ENCODE measurements at regions not wholly inside any gene's neighbourhood (a gene's known extent, or its start where the extent isn't known, plus 50 kb on each side); places are given as distances from the start of the nearest gene placed in this dataset.

- ChIA-PET POLR2A (ENCODE audit: partially characterized antibody) (no interaction called here), CTCF (ENCODE audit: partially characterized antibody) (interaction anchor here (1.0 to 1.2 kb wide), 2 partner anchors 157 to 359 kb away, joined by 3 read pairs; no protein-coding TSS in a partner anchor)
- Histone ChIP-seq H4K91ac (replicated peaks; ENCODE audit: insufficient read length, low read length) (no peak overlapping the region), H2BK15ac (ENCODE audit: low read length) (no peak overlapping the region), H2BK12ac (ENCODE audit: low read depth, low read length) (no peak overlapping the region), H3K9ac (replicated peaks in 1 of 4; ENCODE audit: extremely low read depth in 1 of 4, low read depth in 3 of 4, low read length in 3 of 4) (no peak overlapping the region), H3K27me3 (replicated peaks in 1 of 4; ENCODE audit: control insufficient read depth in 3 of 4, extremely low read depth in 1 of 4, insufficient read depth in 3 of 4, low read length in 3 of 4) (no peaks in the 10 kb centered on the region), H3K4me2 (ENCODE audit: insufficient read depth in 1 of 2, low read depth in 2 of 2, low read length in 2 of 2) (no peak overlapping the region), H4K5ac (ENCODE audit: insufficient read length, low read depth, low read length) (no peak overlapping the region), H2AFZ (ENCODE audit: low read length) (no peak overlapping the region), H3K9me3 (ENCODE audit: insufficient read depth in 2 of 2, low read depth in 1 of 2, low read length in 1 of 2) (peaks cover 6 to 17% of the 10 kb centered on the region in 2 experiments), H3K4me3 (ENCODE audit: extremely low read depth in 1 of 4, insufficient read depth in 2 of 4, low read depth in 3 of 4, low read length in 4 of 4) (no peak overlapping the region), H3K36me3 (ENCODE audit: control insufficient read depth in 2 of 4, insufficient read depth in 4 of 4, low read length in 3 of 4) (no peaks in the 10 kb centered on the region), H3K56ac (replicated peaks; ENCODE audit: insufficient read length, low read depth, low read length) (no peak overlapping the region), H3K23ac (ENCODE audit: insufficient read length) (no peak overlapping the region), H3K18ac (ENCODE audit: extremely low read depth, low read length) (no peak overlapping the region), H2BK120ac (replicated peaks; ENCODE audit: low read depth, low read length) (no peak overlapping the region), H3K23me2 (ENCODE audit: low read depth, low read length) (no peaks in the 10 kb centered on the region; the same call in 1 of the 2 replicates), H3K4me1 (replicated peaks in 1 of 4; ENCODE audit: control insufficient read depth in 3 of 4, insufficient read depth in 4 of 4, low read length in 3 of 4) (peaks cover 0 to 2% (median 0%) of the 10 kb centered on the region in 4 experiments; a peak in 1 of 7 replicates), H3K14ac (ENCODE audit: insufficient read length) (no peak overlapping the region), H2AK5ac (ENCODE audit: low read depth, low read length) (no peak overlapping the region), H2BK20ac (ENCODE audit: low read length) (no peak overlapping the region), H2BK5ac (ENCODE audit: low read depth, low read length) (no peak overlapping the region), H4K8ac (ENCODE audit: extremely low read depth, insufficient read depth, low read length) (no peak overlapping the region), H3K27ac (ENCODE audit: low read depth, low read length) (no peak overlapping the region), H3K79me2 (ENCODE audit: control insufficient read depth in 1 of 2, insufficient read depth in 2 of 2, low read length in 2 of 2) (no peaks in the 10 kb centered on the region), H3K79me1 (ENCODE audit: low read depth, low read length) (no peaks in the 10 kb centered on the region), H3K4ac (replicated peaks; ENCODE audit: insufficient read length, low read depth, low read length) (no peak overlapping the region), H4K20me1 (replicated peaks in 1 of 2; ENCODE audit: control insufficient read depth in 1 of 2, insufficient read depth in 2 of 2, low read length in 2 of 2) (no peaks in the 10 kb centered on the region)
- WGBS, 2 experiments (ENCODE audit: extremely low coverage in 1 of 2, insufficient coverage in 1 of 2, insufficient read length in 1 of 2, insufficient replicate concordance in 2 of 2, low coverage in 1 of 2, low lambda C conversion rate in 2 of 2, missing lambda C conversion rate in 1 of 2) = 92% methylated on average over 5 of the region's 5 CpGs; no CpG with 5 or more reads in 1 of the 2 experiments
- FAIRE-seq = no peak
- DNase-seq (ENCODE audit: low read depth in 1 of 2, low spot score in 2 of 2) = no peak
- no peak for TF ChIP-seq GTF2F1 (IDR thresholded peaks at IDR 0.05; ENCODE audit: borderline replicate concordance, low read depth, low read length)
- no peak for TF ChIP-seq TBP (IDR thresholded peaks at IDR 0.05; ENCODE audit: low read depth, low read length)
- no peak for TF ChIP-seq YY1 (IDR thresholded peaks at IDR 0.05; ENCODE audit: low read depth, low read length)
- TF ChIP-seq KDM4A (IDR thresholded peaks at IDR 0.05; ENCODE audit: low read depth, low read length, severe bottlenecking) = no peak
- no peak for TF ChIP-seq TEAD4 (IDR thresholded peaks at IDR 0.05; ENCODE audit: low read depth, low read length)
- no peak for TF ChIP-seq NRF1 (IDR thresholded peaks at IDR 0.05; ENCODE audit: low read depth, low read length)
- no peak for TF ChIP-seq CHD2 (IDR thresholded peaks at IDR 0.05; ENCODE audit: low read length)
- no peak for TF ChIP-seq PHF8 (conservative IDR thresholded peaks at IDR 0.05; ENCODE audit: low read depth, low read length)
- TF ChIP-seq BACH1 (IDR thresholded peaks at IDR 0.05; ENCODE audit: low read length) = no peak
- TF ChIP-seq CTBP2 (IDR thresholded peaks at IDR 0.05; ENCODE audit: borderline replicate concordance, insufficient read depth, insufficient read length, low read length) = no peak
- TF ChIP-seq GABPA (IDR thresholded peaks at IDR 0.05; ENCODE audit: borderline replicate concordance, insufficient read depth, low read length) = no peak
- no peak for TF ChIP-seq ATF2 (IDR thresholded peaks at IDR 0.05; ENCODE audit: low read length)
- TF ChIP-seq RAD21 (IDR thresholded peaks at IDR 0.05 in 1 of 2, conservative IDR thresholded peaks at IDR 0.05 in 1 of 2; ENCODE audit: low read depth in 2 of 2, low read length in 2 of 2) = no peak
These were observed 248.5 kb downstream of the BUB3 start for GRCh38 chr10:123402656-123403055.

Data from H1 (cell line).